HG03354 (cell line): ENCODE measurements at regions not wholly inside any gene's neighbourhood (a gene's known extent, or its start where the extent isn't known, plus 50 kb on each side); places are given as distances from the start of the nearest gene placed in this dataset.

Experiments used
- ATAC-seq: cut with Tn5 transposase; IDR thresholded peaks from one replicate; pipeline ENCODE4 v1.9.1; 2021; ENCODE audit warnings: mild to moderate bottlenecking; ENCODE audit not compliant: unreplicated experiment, poor library complexity, severe bottlenecking

GRCh38 chr15:60091911-60092310 lies 87.8 kb downstream of the FOXB1 start:
- ATAC-seq: no peak

GRCh38 chr15:60093273-60094067 lies 89.4 kb downstream of the FOXB1 start:
- ATAC-seq: no peak

DNA sequence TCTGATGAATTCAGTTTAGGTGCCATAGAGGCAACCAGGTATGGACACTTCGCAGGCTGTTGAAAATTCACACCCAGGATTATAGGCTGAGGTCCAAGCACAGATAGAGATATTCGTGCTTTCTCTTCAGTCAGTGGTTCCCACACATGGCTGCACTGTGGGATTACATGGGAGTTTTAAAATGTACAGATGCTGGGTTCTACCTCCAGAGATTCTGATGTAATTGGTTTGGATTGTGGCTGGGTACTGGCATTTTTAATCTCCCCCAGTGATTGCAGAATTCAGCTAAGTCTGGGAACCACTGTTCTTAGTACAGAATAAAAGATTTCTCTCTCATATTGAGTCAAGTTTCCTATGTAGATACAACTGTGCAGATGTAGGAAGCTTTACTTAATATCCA lies 91.6 kb downstream of the FOXB1 start:
- ATAC-seq: no peak

- ATAC-seq: no peak
Measured at GRCh38 chr15:60096157-60096556, 92.0 kb downstream of the FOXB1 start.

DNA sequence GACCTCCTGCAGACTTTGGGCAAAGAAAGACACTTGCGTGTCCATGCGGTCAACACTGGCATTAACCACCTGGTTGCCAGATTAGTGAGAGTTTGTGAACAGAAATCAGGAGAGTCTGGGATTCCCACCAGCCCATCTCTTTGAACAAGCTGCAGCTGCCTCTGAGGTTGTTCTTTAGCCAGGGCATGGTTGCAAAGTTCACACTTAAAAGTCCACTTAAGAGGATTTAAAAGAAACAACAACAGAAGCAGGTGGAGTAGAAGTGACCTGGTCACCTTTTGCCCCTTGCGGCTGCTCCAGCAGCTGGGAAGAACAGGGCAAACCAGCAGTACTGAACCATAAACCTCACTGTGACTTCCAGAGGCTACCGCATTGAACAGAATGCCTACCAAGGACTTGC lies 97.3 kb downstream of the FOXB1 start:
- ATAC-seq: no peak

DNA sequence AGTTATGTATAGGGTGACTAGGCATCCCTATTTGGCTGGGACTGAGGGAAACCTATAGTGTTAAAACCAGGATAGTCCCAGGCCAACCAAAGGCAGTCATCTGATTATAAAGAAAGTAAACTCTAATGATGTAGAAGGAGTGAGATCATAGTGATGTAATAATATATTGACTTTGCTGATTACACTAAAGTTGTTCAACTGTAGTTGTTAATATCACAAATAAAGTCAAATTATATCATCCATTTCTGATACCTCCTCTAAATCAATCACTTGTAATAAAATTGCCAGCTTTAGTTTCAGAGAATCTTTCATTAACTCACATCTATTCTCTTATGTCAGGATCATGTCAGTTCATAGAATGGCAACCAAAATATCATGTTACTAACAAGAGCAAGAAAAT lies 98.6 kb downstream of the FOXB1 start:
- no peak for ATAC-seq

DNA sequence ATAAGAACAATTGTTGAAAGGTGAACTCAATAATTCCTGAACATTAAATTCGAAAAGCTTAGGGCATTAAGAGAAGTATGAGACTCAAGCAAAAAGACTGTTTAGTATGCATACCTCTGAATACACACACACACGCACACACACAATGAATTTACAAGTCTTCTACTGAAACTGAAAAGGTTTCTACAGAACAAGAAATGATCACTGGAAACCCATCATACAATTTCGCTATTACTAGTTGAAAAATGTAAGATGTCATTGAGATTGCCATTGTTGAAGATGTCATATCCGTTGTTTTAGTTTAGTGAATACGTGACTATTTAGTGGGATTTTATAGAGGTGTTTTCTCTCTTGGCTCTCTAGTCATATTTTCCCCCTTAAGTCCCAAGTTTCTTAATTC lies 106.8 kb downstream of the FOXB1 start:
- ATAC-seq: no peak

DNA sequence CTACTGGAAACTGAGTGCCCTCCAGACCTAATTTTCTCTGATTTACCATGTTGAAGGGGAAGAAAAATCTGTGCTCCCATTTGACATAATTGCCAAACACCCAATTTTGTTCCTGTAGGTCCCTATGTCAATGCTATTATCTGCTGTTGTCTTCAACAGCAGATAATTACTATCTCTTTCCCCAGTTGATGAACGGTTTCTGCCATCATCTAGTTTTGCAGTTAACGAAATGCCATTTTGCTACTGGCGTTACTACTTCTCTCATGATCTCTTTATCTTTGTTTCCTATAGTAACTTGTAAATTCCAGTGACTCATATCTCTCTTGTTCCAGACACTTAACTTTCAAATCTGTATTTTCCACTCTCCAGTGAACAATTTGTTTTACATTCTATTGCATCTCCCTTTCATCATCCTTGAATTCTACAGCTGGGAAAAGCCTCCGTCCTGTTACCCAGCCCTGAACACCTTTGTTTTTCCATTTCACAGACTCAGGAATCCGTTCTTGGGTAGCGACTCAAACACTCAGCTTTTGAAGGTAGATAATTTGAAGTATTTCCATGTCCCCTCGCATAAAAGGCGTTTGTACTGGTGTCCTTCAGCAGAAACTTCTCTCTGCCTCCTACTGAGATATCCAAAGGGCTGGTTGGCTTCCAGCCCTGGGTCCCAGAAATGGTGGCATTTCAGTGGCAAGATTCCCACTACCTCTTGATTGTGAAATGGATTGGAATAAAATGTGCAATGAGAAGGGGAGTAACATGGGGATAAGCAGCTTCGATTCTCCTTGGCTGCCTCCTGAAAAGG lies 111.7 kb downstream of the FOXB1 start:
- ATAC-seq: no peak

GRCh38 chr15:60116456-60117089 lies 112.5 kb downstream of the FOXB1 start:
- ATAC-seq: no peak

GRCh38 chr15:60118146-60118545 lies 114.0 kb downstream of the FOXB1 start:
- ATAC-seq: no peak

DNA sequence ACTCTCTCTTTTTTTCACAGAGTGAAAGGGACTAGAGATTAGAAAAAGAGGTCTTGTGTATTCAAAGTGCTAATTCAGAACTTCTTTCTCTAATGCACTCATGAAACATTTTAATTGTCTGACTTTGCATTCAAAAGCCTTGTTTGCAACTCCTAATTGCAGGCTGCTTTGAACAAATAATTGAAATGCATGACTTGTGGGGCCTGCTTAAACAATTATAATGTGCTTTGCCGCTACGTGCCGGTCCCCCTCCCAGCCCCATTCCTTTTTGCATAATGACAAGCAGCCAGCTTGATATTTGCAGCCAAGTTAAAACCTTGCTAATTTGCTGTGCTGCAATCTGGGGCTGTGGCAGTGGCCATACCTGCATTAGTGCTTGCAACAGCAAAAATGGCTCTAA lies 114.5 kb downstream of the FOXB1 start:
- ATAC-seq: no peak

- ATAC-seq: no peak
Measured at GRCh38 chr15:60119101-60119500, 115.0 kb downstream of the FOXB1 start.

GRCh38 chr15:60120100-60120499 lies 116.0 kb downstream of the FOXB1 start:
- no peak for ATAC-seq

DNA sequence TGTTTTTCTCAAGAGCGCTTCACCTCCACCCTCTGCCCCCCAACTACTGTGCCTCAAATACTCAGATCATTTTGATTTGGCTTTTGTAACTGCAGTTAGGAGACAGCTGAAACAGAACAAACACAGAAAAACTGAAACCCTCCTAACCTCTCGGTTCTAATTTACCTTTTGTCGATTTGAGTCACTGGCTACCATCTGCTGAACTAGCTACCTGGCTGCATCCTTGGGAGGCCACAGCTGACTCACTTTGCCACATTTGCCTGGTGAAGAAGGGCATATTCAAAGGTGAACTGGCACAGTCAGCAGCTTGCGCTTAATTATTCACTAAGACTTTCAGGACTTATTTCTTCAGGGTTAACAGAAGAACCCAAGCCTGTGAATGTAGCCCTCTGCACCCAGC lies 117.7 kb downstream of the FOXB1 start:
- no peak for ATAC-seq

- ATAC-seq: no peak
Measured at GRCh38 chr15:60122691-60123090, 118.6 kb downstream of the FOXB1 start.

GRCh38 chr15:60124460-60125070 lies 120.5 kb downstream of the FOXB1 start:
- no peak for ATAC-seq

DNA sequence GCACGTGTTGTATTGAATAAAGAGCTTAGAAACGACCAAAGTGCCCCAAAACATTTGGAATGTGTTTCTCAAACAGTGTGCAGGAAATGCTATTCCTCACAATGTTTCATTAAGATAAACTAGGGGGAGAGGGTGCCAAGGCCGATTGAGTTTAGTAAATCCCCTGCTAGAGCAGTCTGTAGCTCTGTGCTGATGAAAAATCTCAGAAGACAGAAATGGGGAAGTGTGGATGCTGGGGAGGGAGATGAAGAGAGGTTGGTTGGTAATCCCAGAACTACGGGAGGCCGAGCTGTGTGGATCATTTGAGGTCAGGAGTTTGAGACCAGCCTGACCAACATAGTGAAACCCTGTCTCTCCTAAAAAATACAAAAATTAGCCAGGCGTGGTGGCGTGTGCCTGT lies 121.2 kb downstream of the FOXB1 start:
- ATAC-seq: no peak

DNA sequence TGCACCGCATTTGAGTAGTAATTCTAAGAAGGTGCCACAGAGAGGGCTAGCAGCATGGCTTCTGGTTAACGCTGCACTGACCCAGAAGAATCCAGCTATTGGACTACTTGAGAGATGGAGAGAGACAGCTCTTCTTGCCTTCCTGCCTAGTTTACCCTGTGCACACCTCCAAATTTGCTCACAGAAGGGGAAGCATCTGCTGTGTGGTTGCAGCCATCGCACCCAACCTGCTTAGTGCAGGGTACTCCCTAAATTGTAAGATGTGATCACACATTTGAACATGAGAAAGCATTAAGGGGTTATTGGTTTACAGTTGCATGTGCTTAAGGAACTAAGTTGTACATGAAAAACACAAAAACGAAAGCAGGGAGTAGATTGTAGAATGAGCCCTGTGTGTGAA lies 122.1 kb downstream of the FOXB1 start:
- no peak for ATAC-seq

DNA sequence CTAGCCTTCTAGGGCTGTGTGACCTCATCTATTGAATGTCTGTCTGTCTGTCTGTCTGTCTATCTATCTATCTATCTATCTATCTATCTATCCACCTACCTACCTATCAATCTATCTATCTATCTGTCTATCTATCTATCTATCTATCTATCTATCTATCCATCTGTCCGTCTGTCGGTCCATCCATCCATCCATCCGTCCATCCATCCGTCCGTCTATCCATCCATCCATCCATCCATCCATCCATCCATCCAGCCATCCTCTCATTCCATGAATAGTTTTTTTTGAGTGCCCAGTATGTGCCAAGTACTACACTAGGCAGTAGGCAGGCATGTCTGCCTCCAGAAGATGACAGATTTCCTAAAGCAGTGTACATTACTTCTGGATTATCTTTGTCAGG lies 122.5 kb downstream of the FOXB1 start:
- ATAC-seq: no peak

GRCh38 chr15:60128000-60128376 lies 123.9 kb downstream of the FOXB1 start:
- no peak for ATAC-seq
